GM18870 (cell line): ENCODE measurements at regions not wholly inside any gene's neighbourhood (a gene's known extent, or its start where the extent isn't known, plus 50 kb on each side); places are given as distances from the start of the nearest gene placed in this dataset.

Experiments used
- ATAC-seq: cut with Tn5 transposase; IDR thresholded peaks from one replicate; pipeline ENCODE4 v1.9.1; 2021; ENCODE audit warnings: moderate library complexity; ENCODE audit not compliant: unreplicated experiment

DNA sequence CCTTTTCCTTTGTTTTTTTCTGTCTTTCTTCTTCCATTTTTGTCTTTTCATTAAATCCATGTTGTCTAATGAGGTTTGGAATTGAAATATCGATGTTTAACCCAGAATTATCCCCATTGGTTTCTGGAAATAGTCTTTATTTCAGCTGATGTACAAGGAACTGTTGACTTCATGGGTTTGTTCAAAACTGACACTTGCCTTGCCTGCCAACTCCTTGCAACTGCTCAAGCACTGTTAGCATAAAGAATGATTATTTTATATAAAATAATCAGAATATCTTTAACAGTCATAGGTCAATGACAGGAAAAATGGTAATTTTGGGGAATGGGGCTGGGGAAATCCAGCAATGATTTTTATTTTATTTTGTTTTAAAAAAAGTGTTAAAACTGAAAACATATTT is 359.6 kb upstream of the LCORL start:
- ATAC-seq, result no peak

DNA sequence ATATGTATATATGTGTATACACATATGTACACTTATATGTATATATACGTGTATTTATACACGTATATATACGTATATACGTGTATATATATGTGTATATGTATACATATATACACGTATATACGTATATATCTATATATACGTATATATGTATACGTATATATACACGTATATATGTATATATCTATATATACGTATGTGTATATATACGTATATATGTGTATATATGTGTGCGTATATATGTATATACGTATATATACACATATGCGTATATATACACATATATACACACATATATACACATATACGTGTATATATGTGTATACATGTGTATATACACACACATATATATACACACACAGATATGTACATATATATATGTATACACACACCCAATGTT is 348.0 kb upstream of the LCORL start:
- no peak for ATAC-seq

DNA sequence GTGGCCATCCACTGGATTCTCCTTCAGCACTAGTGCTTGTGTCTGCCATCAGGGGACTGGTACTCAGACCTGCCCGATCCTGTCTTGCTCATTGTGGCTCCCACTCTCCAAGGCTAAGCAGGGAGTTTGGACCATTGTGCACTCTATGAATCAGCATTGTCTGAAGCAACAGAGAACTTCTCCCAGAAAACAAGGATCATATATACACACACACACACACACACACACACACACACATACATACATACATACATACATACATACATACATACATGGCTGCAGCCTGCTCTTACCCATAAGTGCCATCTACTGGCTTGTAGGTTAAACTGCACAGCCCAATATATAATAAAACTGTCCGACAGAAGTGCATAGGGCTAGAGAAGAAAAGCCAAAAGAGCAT is 345.3 kb upstream of the LCORL start:
- peak; percentile 94 for ATAC-seq

DNA sequence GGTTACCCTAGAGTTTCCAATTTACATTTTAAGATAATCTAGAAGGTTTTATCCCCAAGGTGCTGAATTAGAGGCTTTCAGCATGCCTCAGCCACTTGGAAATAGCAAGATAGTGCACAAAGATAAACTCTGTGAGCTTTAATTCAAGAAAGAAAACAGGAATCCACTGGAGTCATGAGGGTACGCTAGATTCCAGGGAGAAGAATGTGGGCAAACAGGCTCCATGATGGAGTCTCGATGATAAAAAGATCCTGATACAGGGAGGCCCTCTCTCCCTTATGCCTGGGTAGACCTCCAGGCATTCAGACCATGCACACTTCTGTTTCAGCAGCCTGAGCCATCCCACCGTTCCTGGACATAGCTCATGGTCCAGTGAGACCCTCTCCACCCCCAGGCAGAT is 344.6 kb upstream of the LCORL start:
- no peak for ATAC-seq

DNA sequence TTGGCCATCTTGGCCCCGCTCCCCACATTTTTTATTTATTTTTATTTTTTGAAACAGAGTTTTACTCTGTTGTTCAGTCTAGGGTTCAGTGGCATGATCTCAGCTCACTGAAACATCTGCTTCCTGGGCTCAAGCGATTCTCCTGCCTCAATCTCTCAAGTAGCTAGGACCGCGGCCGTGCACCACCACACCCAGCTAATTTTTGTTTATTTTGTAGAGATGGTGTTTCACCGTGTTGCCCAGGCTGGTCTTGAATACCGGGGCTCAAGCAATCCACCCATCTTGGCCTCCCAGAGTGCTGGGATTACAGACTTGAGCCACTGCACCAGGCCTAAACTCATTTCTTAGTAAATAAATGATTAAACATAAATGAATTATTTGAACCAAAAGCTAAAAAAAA is 322.0 kb upstream of the LCORL start:
- ATAC-seq, result no peak

DNA sequence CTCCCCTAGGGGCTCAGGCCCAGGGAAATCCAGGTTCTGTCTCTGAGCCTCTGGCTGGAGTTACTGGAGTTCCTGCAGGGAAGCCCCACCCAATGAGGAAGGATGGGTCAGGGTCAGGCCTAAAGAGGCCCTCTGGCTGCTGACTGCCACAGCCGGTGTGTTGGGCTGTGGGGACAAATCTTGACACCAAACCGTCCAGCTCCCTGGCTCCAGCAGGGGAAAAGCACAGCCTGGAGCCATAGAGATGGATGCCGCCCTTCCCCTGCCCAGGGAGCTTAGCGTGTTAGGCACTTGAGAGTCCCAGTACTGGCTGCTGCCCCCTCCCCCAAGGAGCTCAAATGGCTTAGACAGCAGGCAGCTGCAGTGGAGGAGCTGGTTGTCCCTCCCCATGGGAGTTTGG is 321.3 kb upstream of the LCORL start:
- ATAC-seq, result no peak

DNA sequence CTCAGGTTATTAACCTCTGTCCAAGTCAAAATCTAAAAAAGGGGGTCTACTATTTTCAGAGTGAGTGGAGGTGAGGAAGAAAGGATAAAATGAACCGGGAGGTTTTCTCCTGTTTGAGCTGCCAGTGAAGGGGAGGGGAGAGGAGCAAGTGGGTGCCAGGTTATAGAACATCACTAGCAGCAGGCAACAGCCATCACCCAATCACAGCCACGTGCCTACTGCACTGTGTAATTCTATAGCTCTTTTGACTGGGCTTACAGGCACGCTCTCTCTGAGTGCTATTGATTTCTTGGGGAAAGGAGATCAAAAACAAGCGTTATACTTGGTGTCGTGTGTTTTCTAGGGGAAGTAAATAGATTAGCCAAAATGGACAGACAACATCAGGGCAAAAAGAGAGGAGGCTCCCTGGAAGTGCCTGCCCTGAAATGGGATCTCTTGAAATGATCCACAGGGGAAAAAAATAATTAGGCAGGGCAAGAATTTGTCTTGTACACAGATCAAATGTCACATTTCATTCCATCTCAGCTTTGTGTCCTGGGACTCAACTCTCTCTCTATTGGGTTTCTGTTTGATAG is 300.5 kb upstream of the LCORL start:
- no peak for ATAC-seq

DNA sequence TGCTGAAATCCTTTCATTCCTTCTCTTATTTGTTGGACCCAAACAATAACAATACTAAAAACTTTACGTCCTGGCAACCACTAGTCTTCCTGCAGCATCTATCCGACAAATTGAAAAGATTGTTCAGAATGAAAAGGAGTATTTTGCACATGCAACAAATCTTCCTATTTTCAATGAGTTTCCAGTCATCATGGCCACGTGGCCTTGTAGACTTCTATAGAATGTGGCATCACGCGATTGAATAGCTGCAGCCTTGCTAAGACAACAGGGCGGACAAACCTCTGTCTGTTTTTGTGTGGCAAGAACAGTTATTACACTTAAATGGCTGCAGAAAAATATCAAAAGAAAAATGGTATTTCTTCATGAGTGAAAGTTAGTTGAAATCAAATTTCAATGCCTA is 297.9 kb upstream of the LCORL start:
- no peak for ATAC-seq

DNA sequence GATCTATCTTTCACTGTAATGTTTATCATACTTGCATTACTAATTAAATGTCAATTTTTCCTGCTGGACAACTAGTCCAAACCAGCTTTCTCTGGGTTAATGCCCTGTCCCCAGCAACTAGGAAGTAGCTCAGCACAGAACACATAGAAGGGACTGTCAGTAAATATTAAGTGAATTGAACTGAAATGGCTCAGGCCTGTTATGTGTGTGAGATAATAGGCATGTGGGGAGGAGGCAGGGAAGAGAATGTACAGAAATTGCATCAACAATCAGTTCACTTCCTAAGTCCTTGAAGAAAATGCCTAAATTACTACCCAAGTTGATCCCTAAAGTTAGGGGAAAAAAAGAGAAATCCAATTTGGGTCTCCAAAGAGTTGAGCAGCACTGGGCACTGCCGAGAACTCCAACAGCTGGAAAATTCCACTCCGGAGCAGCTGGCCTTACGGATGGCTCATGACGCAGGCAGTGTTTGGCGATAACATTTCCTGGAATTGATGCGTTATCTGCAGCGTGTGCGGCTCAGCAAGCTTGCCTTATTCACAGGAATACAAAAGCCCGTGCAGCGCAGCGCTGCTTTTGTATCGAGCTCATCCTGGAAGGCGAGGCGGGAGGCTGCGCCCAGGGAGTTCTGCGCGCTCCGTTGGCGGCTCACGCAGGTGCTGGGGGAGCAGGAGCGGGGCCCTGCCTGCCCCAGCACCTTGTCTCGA is 297.3 kb upstream of the LCORL start:
- ATAC-seq, result no peak

DNA sequence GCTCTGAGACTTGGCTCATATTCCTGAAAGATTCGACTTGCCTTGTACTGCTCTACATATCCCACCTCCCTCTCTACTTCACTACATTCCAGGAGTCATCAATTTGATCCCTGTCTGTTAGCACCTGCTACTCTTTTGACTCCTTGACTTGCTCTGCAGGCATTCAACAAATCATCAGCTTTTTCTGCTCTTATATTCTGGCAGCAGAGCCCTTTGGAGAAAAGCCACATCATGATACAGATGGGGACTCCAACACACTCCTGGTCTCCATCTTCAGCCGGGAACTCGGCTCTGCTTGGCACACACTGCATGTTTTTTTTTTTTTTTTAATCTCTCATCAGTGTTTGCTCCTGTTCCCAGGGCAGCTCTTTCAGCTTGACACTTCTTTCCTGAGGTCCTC is 293.2 kb upstream of the LCORL start:
- ATAC-seq, result no peak

DNA sequence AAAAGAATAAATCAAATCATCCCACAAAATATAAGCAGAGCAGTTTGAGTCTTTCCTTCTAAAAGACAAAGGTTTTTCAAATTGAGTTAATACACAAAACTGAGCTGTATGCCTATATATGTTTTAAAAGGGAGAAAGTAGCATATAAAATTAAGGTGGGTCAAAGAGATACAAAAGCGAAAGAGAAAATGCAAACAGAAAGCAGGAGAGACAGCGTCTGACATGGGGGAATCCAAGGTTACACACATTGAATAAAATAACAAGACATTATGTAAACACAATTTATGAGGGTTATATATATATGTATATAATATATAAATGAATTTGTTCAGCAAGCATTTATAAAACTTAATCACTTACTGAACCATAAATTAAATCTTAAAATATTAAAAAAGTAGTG is 276.1 kb upstream of the LCORL start:
- ATAC-seq, result peak; percentile 68

DNA sequence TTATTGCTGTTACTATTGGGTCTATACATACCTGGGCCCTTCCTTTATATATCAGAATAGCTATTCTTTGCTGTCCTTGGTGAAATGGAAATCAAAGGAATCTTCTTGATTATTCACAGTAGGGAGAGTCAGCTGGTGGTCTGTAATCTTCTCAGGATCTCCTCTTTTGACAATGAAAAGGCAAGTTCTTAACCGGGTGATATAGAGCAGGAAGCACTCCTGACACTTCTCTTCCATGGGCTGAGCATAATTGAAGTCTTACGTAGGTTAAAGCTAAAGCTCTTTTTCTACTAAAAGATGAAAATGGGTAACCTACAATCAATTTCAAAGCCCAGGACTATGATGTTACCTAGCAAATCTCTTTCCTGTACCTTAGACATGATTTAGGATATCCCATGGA is 274.9 kb upstream of the LCORL start:
- ATAC-seq, result no peak

DNA sequence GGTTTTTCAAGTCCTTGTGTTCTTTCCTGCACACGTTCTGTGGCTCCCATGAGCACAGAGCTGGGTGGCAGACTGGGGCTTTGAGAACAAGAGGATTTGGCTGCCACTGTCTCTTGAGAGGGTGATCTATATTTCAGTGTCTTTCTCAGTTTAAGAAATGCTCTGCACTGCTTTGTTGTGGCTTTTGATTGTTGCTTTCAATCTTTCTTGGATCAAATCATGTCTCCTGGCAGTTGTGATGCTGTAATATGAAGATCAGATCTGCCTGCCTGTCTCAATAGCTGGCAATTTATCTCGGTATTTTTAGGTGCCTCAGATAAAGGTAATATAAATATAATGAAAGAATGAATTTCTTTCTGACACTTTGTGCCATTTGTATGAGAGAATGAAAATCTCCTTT is 273.3 kb upstream of the LCORL start:
- ATAC-seq, result no peak

DNA sequence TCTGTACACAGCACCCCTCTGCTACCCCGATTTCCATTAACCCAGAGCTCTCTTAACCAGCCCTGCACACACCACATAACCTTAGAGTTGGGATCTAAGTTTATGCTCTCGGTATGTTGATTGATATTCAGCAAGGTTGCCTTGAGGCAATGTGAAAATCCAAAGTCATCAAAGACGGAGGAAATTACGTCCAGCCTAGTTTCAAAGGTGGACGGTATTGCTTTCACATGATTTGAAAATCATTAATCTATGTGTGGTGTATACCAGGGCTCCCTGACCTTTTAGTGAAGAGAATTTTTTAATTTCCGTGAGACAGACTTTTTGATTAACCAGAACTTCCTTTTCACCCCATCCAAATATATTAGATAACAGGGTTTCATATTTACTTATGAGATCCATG is 272.5 kb upstream of the LCORL start:
- no peak for ATAC-seq

DNA sequence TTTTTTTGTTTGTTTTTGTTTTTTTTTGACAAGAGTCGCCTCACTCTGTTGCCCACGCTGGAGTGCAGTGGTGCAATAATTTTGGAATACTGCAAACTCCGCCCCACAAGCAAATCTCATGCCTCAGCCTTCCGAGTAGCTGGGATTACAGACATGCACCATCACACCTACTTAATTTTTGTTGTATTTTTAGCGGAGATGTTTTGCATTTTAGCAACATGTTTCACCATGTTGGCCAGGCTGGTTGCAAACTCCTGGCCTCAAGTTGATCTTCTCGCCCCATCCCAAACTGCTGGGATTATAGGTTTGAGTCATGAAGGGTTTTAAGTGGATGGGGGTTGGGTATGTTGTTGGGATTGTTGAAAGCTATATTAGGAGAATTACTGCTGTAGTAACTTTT is 270.9 kb upstream of the LCORL start:
- no peak for ATAC-seq

DNA sequence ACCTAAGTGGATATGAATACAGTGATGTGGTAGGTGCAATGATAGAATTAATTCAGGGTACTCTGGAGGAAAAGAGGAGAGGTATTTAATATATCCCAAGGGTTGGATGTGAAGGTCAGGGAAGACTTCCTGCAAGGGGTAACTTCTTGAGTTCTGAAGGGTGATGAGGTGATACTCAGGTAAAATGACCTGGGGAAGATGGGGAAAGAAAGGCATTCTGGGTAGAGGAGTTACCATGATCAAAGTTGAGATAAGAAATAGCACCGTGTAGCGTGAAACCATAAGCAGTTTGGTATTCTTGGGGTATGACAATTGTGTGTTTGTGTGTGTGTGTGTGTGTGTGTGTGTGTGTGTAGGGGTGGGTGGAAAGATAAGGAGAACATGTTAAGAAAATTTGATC is 270.4 kb upstream of the LCORL start:
- no peak for ATAC-seq

DNA sequence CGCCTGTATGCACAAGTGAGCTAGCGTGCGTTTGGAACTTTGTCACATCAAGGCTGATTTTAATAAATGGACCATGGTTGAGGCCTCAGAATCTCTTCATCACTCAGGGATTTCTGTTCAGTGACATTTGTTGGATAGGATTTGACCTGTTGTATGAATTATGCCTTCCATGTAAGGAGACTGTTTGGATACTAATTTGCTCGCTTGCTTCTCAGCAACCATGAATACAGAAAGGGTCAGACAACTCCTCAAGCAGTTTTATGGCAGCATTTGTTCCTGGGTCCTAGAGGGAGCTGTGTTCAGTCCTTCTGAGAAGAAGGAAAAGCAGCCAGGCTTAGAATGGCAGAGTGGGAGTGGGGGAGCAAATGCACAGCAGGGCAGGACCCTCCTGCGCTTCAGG is 269.7 kb upstream of the LCORL start:
- no peak for ATAC-seq

DNA sequence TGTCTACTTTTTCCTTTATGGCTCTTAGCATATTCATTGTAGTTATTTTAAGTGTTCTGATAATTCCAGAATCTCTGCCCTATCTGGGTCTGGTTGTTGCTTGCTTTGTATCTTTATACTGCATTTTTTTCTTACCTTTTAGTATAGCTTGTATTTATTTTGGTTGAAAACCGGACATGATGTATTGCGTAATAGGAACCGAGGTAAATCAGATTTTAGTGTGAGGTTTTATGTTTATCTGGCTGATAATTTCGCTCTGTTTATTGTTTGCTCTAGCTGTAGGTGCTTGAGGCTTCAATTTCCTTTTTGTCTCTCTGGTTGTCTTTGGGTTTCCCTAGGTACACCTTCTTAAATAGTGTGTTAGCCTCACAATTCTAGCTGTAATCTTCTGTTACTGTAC is 263.8 kb upstream of the LCORL start:
- no peak for ATAC-seq

DNA sequence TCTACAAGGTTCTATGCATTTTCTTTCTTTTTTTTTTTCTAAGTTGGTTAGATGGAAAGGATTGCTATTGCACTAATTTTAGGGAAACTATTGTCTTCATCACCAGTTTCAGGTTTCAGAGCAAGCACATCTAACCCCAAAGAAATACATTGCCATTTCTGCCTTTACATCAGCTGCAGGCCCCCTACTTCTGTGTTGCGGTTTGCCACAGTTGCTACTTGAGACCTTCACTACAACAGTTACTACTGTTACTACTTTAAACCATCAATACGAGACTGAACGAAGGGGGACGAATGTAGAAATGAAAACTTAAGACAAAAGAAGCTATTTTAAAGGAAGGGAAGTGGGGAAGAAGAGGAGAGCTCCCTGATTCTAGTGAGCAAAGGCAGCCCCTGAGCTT is 256.7 kb upstream of the LCORL start:
- ATAC-seq, result no peak

DNA sequence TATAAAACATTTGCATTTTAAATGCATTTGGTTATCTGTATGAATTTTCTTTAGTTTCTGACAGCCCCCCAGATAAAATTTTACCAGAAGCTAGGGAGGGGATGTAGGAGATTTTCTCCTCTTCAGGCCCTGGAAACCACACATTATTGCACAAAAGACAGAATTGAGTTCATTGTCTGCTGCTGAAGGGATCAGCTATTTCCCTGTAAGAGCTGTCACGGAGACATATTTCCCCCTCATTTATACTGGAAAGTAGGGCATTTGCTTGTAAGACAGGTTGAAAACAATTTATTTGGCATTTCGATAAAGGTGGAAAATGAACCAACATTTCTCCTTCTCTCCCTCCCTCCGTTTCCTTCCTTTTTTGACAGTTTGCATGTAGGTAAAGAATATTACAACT is 241.3 kb upstream of the LCORL start:
- no peak for ATAC-seq

DNA sequence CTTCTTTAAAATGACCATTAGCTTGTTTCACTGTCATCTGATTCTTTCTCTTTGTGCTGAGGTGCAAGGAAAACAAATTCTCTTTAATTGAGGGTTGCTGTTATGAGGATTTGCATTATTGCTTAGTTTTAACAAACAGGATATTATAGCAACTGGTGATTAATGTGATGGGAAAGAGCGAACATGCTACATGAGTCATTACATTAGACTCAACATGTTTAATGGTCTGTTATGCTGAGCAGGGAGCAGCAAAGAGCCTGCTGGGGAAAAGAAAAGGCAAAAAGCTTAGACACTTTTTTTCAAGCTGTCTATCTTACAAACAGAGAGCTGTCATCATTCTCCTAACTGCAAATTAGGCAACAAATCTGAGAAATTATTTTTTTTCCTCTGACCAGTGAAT is 230.5 kb upstream of the LCORL start:
- no peak for ATAC-seq

DNA sequence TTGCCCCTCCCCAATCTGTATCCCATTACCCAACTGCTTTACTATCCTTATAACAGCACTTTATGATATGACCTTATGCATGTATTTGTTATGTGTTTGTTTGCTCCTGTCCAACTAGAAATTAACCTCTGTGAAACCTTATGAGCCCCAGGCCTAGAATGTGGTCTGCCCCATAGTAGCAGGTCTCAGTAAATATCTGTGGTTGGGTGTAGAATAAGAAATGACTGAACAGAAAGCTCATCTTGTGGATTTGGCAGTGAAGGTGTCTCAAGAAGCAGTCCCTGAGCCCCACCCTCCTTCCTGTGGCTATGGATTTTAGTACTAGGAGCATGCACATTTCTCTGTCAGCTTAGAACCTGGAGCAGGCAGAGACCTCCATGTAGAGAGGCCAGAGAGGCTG is 229.0 kb upstream of the LCORL start:
- peak; percentile 59 for ATAC-seq

DNA sequence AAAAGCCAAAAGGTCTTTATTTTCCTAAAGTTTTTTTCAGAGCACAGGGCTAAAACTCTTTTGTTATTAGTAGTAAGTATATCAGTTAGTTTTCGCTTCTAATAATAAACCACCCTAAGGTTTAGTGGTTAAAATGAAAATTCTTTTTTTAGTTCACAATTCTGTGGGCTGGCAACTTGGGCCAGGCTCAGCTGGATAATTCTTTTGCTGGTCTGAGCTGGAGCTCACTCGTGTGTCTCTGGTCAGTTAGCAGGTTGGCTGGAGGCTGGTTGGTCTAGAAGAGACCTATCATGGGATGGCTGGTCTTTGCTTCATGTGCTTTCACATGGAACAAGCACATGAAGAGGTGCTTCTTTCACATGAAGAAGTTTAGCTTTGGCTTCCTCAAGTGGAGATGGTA is 227.1 kb upstream of the LCORL start:
- ATAC-seq, result no peak
